HG02798 (cell line): ENCODE measurements at regions not wholly inside any gene's neighbourhood (a gene's known extent, or its start where the extent isn't known, plus 50 kb on each side); places are given as distances from the start of the nearest gene placed in this dataset.
"Not testable (repeated sequence)": the region's sequence is repeated elsewhere in the genome, so short reads cannot be mapped to it uniquely, and the experiment has no call there.

Source experiments
- ATAC-seq: cut with Tn5 transposase; IDR thresholded peaks from one replicate; pipeline ENCODE4 v1.9.1; 2021; ENCODE audit warnings: mild to moderate bottlenecking; ENCODE audit not compliant: unreplicated experiment, poor library complexity

GRCh38 chr7:91603707-91604106, 276.8 kb downstream of the MTERF1 start:
- no peak for ATAC-seq

- ATAC-seq, result no peak
Observed at GRCh38 chr7:91608606-91609005, 271.9 kb downstream of the MTERF1 start.

GRCh38 chr7:91609525-91609924, 271.0 kb downstream of the MTERF1 start:
- no peak for ATAC-seq

GRCh38 chr7:91614431-91614830, 266.1 kb downstream of the MTERF1 start:
- no peak for ATAC-seq

GRCh38 chr7:91618776-91619765, 261.4 kb downstream of the MTERF1 start:
- ATAC-seq, result no peak

GRCh38 chr7:91620827-91621226, 259.7 kb downstream of the MTERF1 start:
- no peak for ATAC-seq

- not testable (repeated sequence) for ATAC-seq
Observed at GRCh38 chr7:91627324-91627723, 253.2 kb downstream of the MTERF1 start.

GRCh38 chr7:91628742-91629141, 251.8 kb downstream of the MTERF1 start:
- ATAC-seq, result no peak

- no peak for ATAC-seq
Observed at GRCh38 chr7:91630581-91631380, 249.7 kb downstream of the MTERF1 start.

- no peak for ATAC-seq
Observed at GRCh38 chr7:91632234-91632940, 248.1 kb downstream of the MTERF1 start.

- ATAC-seq, result no peak
Observed at GRCh38 chr7:91633013-91633441, 247.5 kb downstream of the MTERF1 start.

GRCh38 chr7:91634485-91635177, 245.9 kb downstream of the MTERF1 start:
- ATAC-seq, result no peak

GRCh38 chr7:91636129-91636724, 244.3 kb downstream of the MTERF1 start:
- ATAC-seq, result peak; percentile 67

- no peak for ATAC-seq
Observed at GRCh38 chr7:91636728-91637127, 243.8 kb downstream of the MTERF1 start.

- ATAC-seq, result no peak
Observed at GRCh38 chr7:91644256-91644655, 236.2 kb downstream of the MTERF1 start.

- ATAC-seq, result no peak
Observed at GRCh38 chr7:91645542-91645941, 235.0 kb downstream of the MTERF1 start.

- no peak for ATAC-seq
Observed at GRCh38 chr7:91651986-91652385, 228.5 kb downstream of the MTERF1 start.

- no peak for ATAC-seq
Observed at GRCh38 chr7:91653286-91653685, 227.2 kb downstream of the MTERF1 start.

GRCh38 chr7:91655656-91656055, 224.8 kb downstream of the MTERF1 start:
- no peak for ATAC-seq
